B cell (primary cell): ENCODE measurements at regions not wholly inside any gene's neighbourhood (a gene's known extent, or its start where the extent isn't known, plus 50 kb on each side); places are given as distances from the start of the nearest gene placed in this dataset.
"Not testable (repeated sequence)": the region's sequence is repeated elsewhere in the genome, so short reads cannot be mapped to it uniquely, and the experiment has no call there.

Experiments used
- ATAC-seq: fragments of 200-7000 bp; cut with Tn5 transposase; one replicate; pipeline ENCODE4 v1.10.0; 2021; ENCODE audit warnings: low read depth, mild to moderate bottlenecking, moderate number of reproducible peaks, moderate library complexity
- CTCF ChIA-PET: fragments of 350-600 bp; sonication (Branson Sonifier 250); formaldehyde crosslinking; loops from one replicate; lab custom pipeline; 2021; ENCODE audit warnings: antibody characterized with exemption, inconsistent platforms; lab: Charles Lee
- POLR2A ChIA-PET: fragments of 350-600 bp; sonication (Branson Sonifier 250); formaldehyde crosslinking; loops from one replicate; lab custom pipeline; 2021; ENCODE audit warnings: antibody characterized with exemption; lab: Charles Lee
- DNase-seq: peaks from one replicate; pipeline ENCODE4 v3.0.0; 2013
- H2AFZ ChIP-seq: 2 replicates; pipeline ENCODE4 v1.6.1; 2012; ENCODE audit warnings: mild to moderate bottlenecking, low read depth, low read length; ENCODE audit not compliant: insufficient read depth, poor library complexity, severe bottlenecking
- H3K27ac ChIP-seq, 2 donors: 1 replicate in 1 of 2; 2 replicates in 1 of 2; pipeline ENCODE4 v1.5.1; 2012 to 2013; ENCODE audit warnings: low read length in 2 of 2, mild to moderate bottlenecking in 2 of 2, moderate library complexity in 1 of 2
- H3K27me3 ChIP-seq, 4 experiments: fragments of 200-600 bp in 1 of 4; sonication (generic) in 1 of 4; replicated peaks in 1 of 4; 1 replicate in 2 of 4; 2 replicates in 2 of 4; pipeline versions ENCODE4 v1.6.1 to v1.7.0; 2013 to 2016; ENCODE audit warnings: low read length in 3 of 4, mild to moderate bottlenecking in 2 of 4, mixed read lengths in 1 of 4, moderate library complexity in 1 of 4; ENCODE audit not compliant: insufficient read depth in 4 of 4, control insufficient read depth in 3 of 4; ENCODE audit errors: control extremely low read depth in 1 of 4
- H3K36me3 ChIP-seq, 2 experiments: replicated peaks in 1 of 2; 1 replicate in 1 of 2; 2 replicates in 1 of 2; pipeline versions ENCODE4 v1.6.1 to v1.7.1; 2013; ENCODE audit warnings: low read length in 1 of 2; ENCODE audit not compliant: insufficient read depth in 2 of 2, control insufficient read depth in 1 of 2; ENCODE audit errors: control extremely low read depth in 1 of 2, extremely low read depth in 1 of 2
- H3K4me1 ChIP-seq, 2 donors: fragments of 200-600 bp in 1 of 2; sonication (generic) in 1 of 2; 1 replicate in 1 of 2; 2 replicates in 1 of 2; pipeline versions ENCODE4 v1.5.1 to v1.6.1; 2013 to 2017; ENCODE audit warnings: low read length in 2 of 2; ENCODE audit not compliant: control insufficient read depth in 2 of 2, insufficient read depth in 2 of 2
- H3K4me2 ChIP-seq: replicated peaks from 2 replicates; pipeline ENCODE3; 2012; ENCODE audit warnings: mild to moderate bottlenecking, low read depth, low read length; ENCODE audit not compliant: poor library complexity, severe bottlenecking
- H3K4me3 ChIP-seq, 5 experiments: fragments of 200-600 bp in 1 of 5; sonication (generic) in 1 of 5; 1 replicate in 3 of 5; 2 replicates in 2 of 5; pipeline versions ENCODE4 v1.5.1 to v1.7.0; 2011 to 2016; ENCODE audit warnings: low read length in 4 of 5, mild to moderate bottlenecking in 4 of 5, low read depth in 2 of 5, control low read depth in 1 of 5, moderate library complexity in 1 of 5; ENCODE audit not compliant: insufficient read depth in 1 of 5; ENCODE audit errors: control extremely low read depth in 1 of 5, extremely low read depth in 1 of 5
- H3K79me2 ChIP-seq: fragments of 200-600 bp; sonication (generic); one replicate; pipeline ENCODE4 v1.6.0; 2016; ENCODE audit warnings: low read length; ENCODE audit not compliant: control insufficient read depth, insufficient read depth
- H3K9ac ChIP-seq: fragments of 200-600 bp; sonication (generic); 2 replicates; pipeline ENCODE4 v1.6.1; 2017; ENCODE audit warnings: mild to moderate bottlenecking, low read length, moderate library complexity
- H3K9me3 ChIP-seq, 3 donors: one replicate each; pipeline versions ENCODE4 v1.6.1 to v1.7.1; 2013; ENCODE audit warnings: low read length in 2 of 3; ENCODE audit not compliant: control insufficient read depth in 2 of 3, insufficient read depth in 1 of 3; ENCODE audit errors: control extremely low read depth in 1 of 3
- H4K20me1 ChIP-seq: 2 replicates; pipeline ENCODE4 v1.6.0; 2012; ENCODE audit warnings: mild to moderate bottlenecking, low read length; ENCODE audit not compliant: insufficient read depth, control insufficient read depth, poor library complexity, severe bottlenecking
- H3K27ac Mint-ChIP-seq: one replicate; pipeline ENCODE4 v1.8.0; 2021; ENCODE audit warnings: mixed read lengths
- H3K27me3 Mint-ChIP-seq: one replicate; pipeline ENCODE4 v1.8.0; 2021; ENCODE audit warnings: mixed read lengths
- H3K4me1 Mint-ChIP-seq: one replicate; pipeline ENCODE4 v1.8.0; 2021; ENCODE audit warnings: mixed read lengths
- H3K4me3 Mint-ChIP-seq: one replicate; pipeline ENCODE4 v1.8.0; 2021; ENCODE audit warnings: mixed read lengths
- H3K9me3 Mint-ChIP-seq: one replicate; pipeline ENCODE4 v1.8.0; 2022; ENCODE audit warnings: mixed read lengths; ENCODE audit not compliant: insufficient read depth
- WGBS: methylation state at CpG from one replicate; pipeline ENCODE4 v1.1.5; 2013; ENCODE audit warnings: missing lambda C conversion rate; ENCODE audit not compliant: insufficient coverage; 5-methylcytosine and 5-hydroxymethylcytosine counted together
- intact Hi-C: fragments of 100-400 bp; cut with micrococcal nuclease; formaldehyde crosslinking; loops from one replicate; pipeline ENCODE4 v1.10.0; 2022

GRCh38 chr11:49780791-49781190, 171.4 kb upstream of the OR4C13 start:
- H3K27me3 ChIP-seq, H3K4me3 ChIP-seq, H3K4me2 ChIP-seq, H3K79me2 ChIP-seq, ATAC-seq, DNase-seq, H2AFZ ChIP-seq, H3K27ac ChIP-seq, H3K9me3 Mint-ChIP-seq, POLR2A ChIA-PET, H3K4me1 Mint-ChIP-seq, H3K4me1 ChIP-seq, CTCF ChIA-PET, H4K20me1 ChIP-seq, H3K27me3 Mint-ChIP-seq, H3K9ac ChIP-seq, H3K27ac Mint-ChIP-seq, H3K9me3 ChIP-seq, H3K36me3 ChIP-seq, intact Hi-C loops, H3K4me3 Mint-ChIP-seq: not testable (repeated sequence)
- WGBS, result 95% methylated on average over 12 of the region's 20 CpGs

GRCh38 chr11:49782000-49782399, 170.2 kb upstream of the OR4C13 start:
- H3K9me3 ChIP-seq, H3K79me2 ChIP-seq, H3K4me3 Mint-ChIP-seq, H4K20me1 ChIP-seq, H3K4me2 ChIP-seq, H3K27me3 ChIP-seq, POLR2A ChIA-PET, H3K9me3 Mint-ChIP-seq, DNase-seq, H2AFZ ChIP-seq, H3K4me1 Mint-ChIP-seq, intact Hi-C loops, H3K4me1 ChIP-seq, H3K27ac ChIP-seq, H3K36me3 ChIP-seq, H3K27me3 Mint-ChIP-seq, H3K9ac ChIP-seq, H3K27ac Mint-ChIP-seq, ATAC-seq, CTCF ChIA-PET, H3K4me3 ChIP-seq: not testable (repeated sequence)
- WGBS, result no CpG with 5 or more reads among the region's 1 CpG

GRCh38 chr11:49783841-49784240, 168.3 kb upstream of the OR4C13 start:
- intact Hi-C loops, H3K9me3 Mint-ChIP-seq, ATAC-seq, H3K79me2 ChIP-seq, H3K4me1 ChIP-seq, H3K36me3 ChIP-seq, H3K9me3 ChIP-seq, H3K27ac Mint-ChIP-seq, H3K9ac ChIP-seq, H3K27me3 ChIP-seq, H3K4me3 ChIP-seq, H3K4me1 Mint-ChIP-seq, H3K27ac ChIP-seq, H3K27me3 Mint-ChIP-seq, H4K20me1 ChIP-seq, H3K4me3 Mint-ChIP-seq, POLR2A ChIA-PET, H2AFZ ChIP-seq, CTCF ChIA-PET, H3K4me2 ChIP-seq, DNase-seq: not testable (repeated sequence)
- 96% methylated on average over 4 of the region's 6 CpGs for WGBS

- H3K9me3 ChIP-seq, H3K4me2 ChIP-seq, POLR2A ChIA-PET, H3K9ac ChIP-seq, H3K4me1 ChIP-seq, H3K4me1 Mint-ChIP-seq, H3K27ac Mint-ChIP-seq, H3K27ac ChIP-seq, H2AFZ ChIP-seq, ATAC-seq, intact Hi-C loops, H3K9me3 Mint-ChIP-seq, H4K20me1 ChIP-seq, DNase-seq, H3K27me3 Mint-ChIP-seq, H3K27me3 ChIP-seq, H3K4me3 Mint-ChIP-seq, H3K4me3 ChIP-seq, CTCF ChIA-PET, H3K79me2 ChIP-seq, H3K36me3 ChIP-seq: not testable (repeated sequence)
- WGBS, result no CpG with 5 or more reads among the region's 2 CpGs
Observed at GRCh38 chr11:49789787-49790186, 162.4 kb upstream of the OR4C13 start.
